H1 (cell line): ENCODE measurements at regions not wholly inside any gene's neighbourhood (a gene's known extent, or its start where the extent isn't known, plus 50 kb on each side); places are given as distances from the start of the nearest gene placed in this dataset.

Experiments used
- CTCF ChIA-PET: fragments of 300-600 bp; sonication (Branson Sonifier 250); formaldehyde crosslinking; loops from one replicate; lab custom pipeline; 2021; ENCODE audit not compliant: partially characterized antibody; lab: Charles Lee
- POLR2A ChIA-PET: fragments of 300-600 bp; sonication (Branson Sonifier 250); formaldehyde crosslinking; loops from one replicate; lab custom pipeline; 2021; ENCODE audit warnings: inconsistent platforms; ENCODE audit not compliant: partially characterized antibody; lab: Charles Lee
- DNase-seq, 2 experiments: peaks; one replicate each; pipeline versions ENCODE4 v3.0.0 to v3.0.0-alpha.2; 2010 to 2022; ENCODE audit warnings: low spot score in 2 of 2, low read depth in 1 of 2, mixed read lengths in 1 of 2
- FAIRE-seq: peaks from 2 replicates; lab custom pipeline; 2011; peaks lifted over from hg19 to GRCh38; lab: Jason Lieb, UNC
- H2AFZ ChIP-seq: 2 replicates; pipeline ENCODE4 v1.8.1; 2012; ENCODE audit warnings: low read length, inconsistent platforms
- H2AK5ac ChIP-seq: 2 replicates; pipeline ENCODE4 v1.6.1; 2013; ENCODE audit warnings: low read depth, low read length
- H2BK120ac ChIP-seq: replicated peaks from 2 replicates; pipeline ENCODE3; 2013; ENCODE audit warnings: low read depth, low read length, inconsistent platforms
- H2BK12ac ChIP-seq: 2 replicates; pipeline ENCODE4 v1.6.1; 2013; ENCODE audit warnings: low read depth, low read length
- H2BK15ac ChIP-seq: 2 replicates; pipeline ENCODE4 v1.6.1; 2013; ENCODE audit warnings: low read length
- H2BK20ac ChIP-seq: 2 replicates; pipeline ENCODE4 v1.6.1; 2013; ENCODE audit warnings: low read length
- H2BK5ac ChIP-seq: 2 replicates; pipeline ENCODE4 v1.6.1; 2013; ENCODE audit warnings: low read depth, low read length
- H3K14ac ChIP-seq: 2 replicates; pipeline ENCODE4 v1.6.1; 2013; ENCODE audit warnings: inconsistent platforms; ENCODE audit not compliant: insufficient read length
- H3K18ac ChIP-seq: 2 replicates; pipeline ENCODE4 v1.6.1; 2013; ENCODE audit warnings: low read length; ENCODE audit errors: extremely low read depth
- H3K23ac ChIP-seq: 2 replicates; pipeline ENCODE4 v1.6.1; 2013; ENCODE audit warnings: inconsistent platforms; ENCODE audit not compliant: insufficient read length
- H3K23me2 ChIP-seq: 2 replicates; pipeline ENCODE4 v1.6.1; 2013; ENCODE audit warnings: low read depth, low read length
- H3K27ac ChIP-seq: 2 replicates; pipeline ENCODE4 v1.6.1; 2011; ENCODE audit warnings: low read depth, low read length, inconsistent platforms
- H3K27me3 ChIP-seq, 4 experiments: replicated peaks in 1 of 4; 1 replicate in 1 of 4; 2 replicates in 3 of 4; pipeline versions ENCODE4 v1.6.1 to v1.8.1; 2011 to 2013; ENCODE audit warnings: low read length in 3 of 4, mild to moderate bottlenecking in 3 of 4, inconsistent platforms in 2 of 4, mixed read lengths in 2 of 4, moderate library complexity in 1 of 4; ENCODE audit not compliant: control insufficient read depth in 3 of 4, insufficient read depth in 3 of 4; ENCODE audit errors: extremely low read depth in 1 of 4
- H3K36me3 ChIP-seq, 4 experiments: 2 replicates each; pipeline versions ENCODE4 v1.6.1 to v1.8.1; 2011 to 2013; ENCODE audit warnings: mild to moderate bottlenecking in 4 of 4, low read length in 3 of 4, moderate library complexity in 2 of 4, control low read depth in 1 of 4, inconsistent platforms in 1 of 4; ENCODE audit not compliant: insufficient read depth in 4 of 4, control insufficient read depth in 2 of 4
- H3K4ac ChIP-seq: replicated peaks from 2 replicates; pipeline ENCODE3; 2013; ENCODE audit warnings: low read length, low read depth, mixed read lengths, inconsistent platforms; ENCODE audit not compliant: insufficient read length
- H3K4me1 ChIP-seq, 4 experiments: replicated peaks in 1 of 4; 1 replicate in 1 of 4; 2 replicates in 3 of 4; pipeline versions ENCODE4 v1.6.1 to v1.8.1; 2011 to 2013; ENCODE audit warnings: low read length in 3 of 4, inconsistent platforms in 2 of 4, mixed read lengths in 1 of 4; ENCODE audit not compliant: insufficient read depth in 4 of 4, control insufficient read depth in 3 of 4
- H3K4me2 ChIP-seq, 2 experiments: 2 replicates each; pipeline versions ENCODE4 v1.6.1 to v1.8.1; 2011 to 2013; ENCODE audit warnings: low read depth in 2 of 2, low read length in 2 of 2, control low read depth in 1 of 2, inconsistent platforms in 1 of 2, mild to moderate bottlenecking in 1 of 2; ENCODE audit not compliant: insufficient read depth in 1 of 2
- H3K4me3 ChIP-seq, 4 experiments: fragments of 200-600, 300-600 bp in 1 of 4; sonication (generic), shearing (Covaris generic), sonication (Bioruptor Twin) in 1 of 4; 2 replicates each; pipeline versions ENCODE4 v1.5.1 to v1.8.1; 2011 to 2016; ENCODE audit warnings: low read length in 4 of 4, low read depth in 3 of 4, control low read depth in 2 of 4, inconsistent platforms in 2 of 4, mild to moderate bottlenecking in 2 of 4, mixed read lengths in 1 of 4, moderate library complexity in 1 of 4; ENCODE audit not compliant: insufficient read depth in 2 of 4; ENCODE audit errors: extremely low read depth in 1 of 4
- H3K56ac ChIP-seq: replicated peaks from 2 replicates; pipeline ENCODE3; 2013; ENCODE audit warnings: low read depth, mild to moderate bottlenecking, mixed read lengths, low read length, inconsistent platforms; ENCODE audit not compliant: insufficient read length
- H3K79me1 ChIP-seq: 2 replicates; pipeline ENCODE4 v1.6.1; 2013; ENCODE audit warnings: low read depth, low read length, control low read depth
- H3K79me2 ChIP-seq, 2 experiments: 2 replicates each; pipeline versions ENCODE4 v1.6.1 to v1.8.1; 2012 to 2013; ENCODE audit warnings: low read length in 2 of 2, mild to moderate bottlenecking in 2 of 2, inconsistent platforms in 1 of 2; ENCODE audit not compliant: insufficient read depth in 2 of 2, control insufficient read depth in 1 of 2
- H3K9ac ChIP-seq, 4 experiments: replicated peaks in 1 of 4; 1 replicate in 1 of 4; 2 replicates in 3 of 4; pipeline versions ENCODE4 v1.6.1 to v1.8.1; 2011 to 2013; ENCODE audit warnings: low read depth in 3 of 4, low read length in 3 of 4, control low read depth in 2 of 4, mild to moderate bottlenecking in 2 of 4, moderate library complexity in 2 of 4, inconsistent platforms in 1 of 4; ENCODE audit errors: extremely low read depth in 1 of 4
- H3K9me3 ChIP-seq, 2 experiments: 2 replicates each; pipeline versions ENCODE4 v1.6.1 to v1.8.1; 2012 to 2013; ENCODE audit warnings: mild to moderate bottlenecking in 2 of 2, moderate library complexity in 2 of 2, control low read depth in 1 of 2, inconsistent platforms in 1 of 2, low read depth in 1 of 2, low read length in 1 of 2, mixed read lengths in 1 of 2; ENCODE audit not compliant: insufficient read depth in 2 of 2
- H4K20me1 ChIP-seq, 2 experiments: replicated peaks in 1 of 2; 2 replicates each; pipeline versions ENCODE3 to v1.8.1; 2011 to 2013; ENCODE audit warnings: inconsistent platforms in 2 of 2, low read length in 2 of 2, mild to moderate bottlenecking in 1 of 2; ENCODE audit not compliant: insufficient read depth in 2 of 2, control insufficient read depth in 1 of 2
- H4K5ac ChIP-seq: 2 replicates; pipeline ENCODE4 v1.6.1; 2013; ENCODE audit warnings: low read length, low read depth, mixed read lengths, inconsistent platforms; ENCODE audit not compliant: insufficient read length
- H4K8ac ChIP-seq: 2 replicates; pipeline ENCODE4 v1.8.0; 2013; ENCODE audit warnings: mild to moderate bottlenecking, moderate library complexity, low read length, inconsistent platforms; ENCODE audit not compliant: insufficient read depth; ENCODE audit errors: extremely low read depth
- H4K91ac ChIP-seq: replicated peaks from 2 replicates; pipeline ENCODE3; 2013; ENCODE audit warnings: low read length, mixed read lengths, inconsistent platforms; ENCODE audit not compliant: insufficient read length
- ATF2 ChIP-seq: IDR thresholded peaks from 2 replicates; pipeline ENCODE4 v1.6.1; 2012; ENCODE audit warnings: low read length, inconsistent platforms
- BRCA1 ChIP-seq: IDR thresholded peaks from 2 replicates; pipeline ENCODE4 v1.6.1; 2012; ENCODE audit warnings: low read depth, low read length, improper control_type of control experiment
- CHD2 ChIP-seq: IDR thresholded peaks from 2 replicates; pipeline ENCODE4 v1.6.1; 2012; ENCODE audit warnings: low read length, improper control_type of control experiment
- HDAC2 ChIP-seq, 2 experiments: fragments of 300-600 bp in 1 of 2; sonication (generic) in 1 of 2; IDR thresholded peaks; 2 replicates each; pipeline ENCODE4 v1.6.1; 2011 to 2012; ENCODE audit warnings: low read depth in 2 of 2, low read length in 2 of 2, mild to moderate bottlenecking in 2 of 2, moderate library complexity in 2 of 2, borderline replicate concordance in 1 of 2, inconsistent platforms in 1 of 2
- KDM4A ChIP-seq: IDR thresholded peaks from one replicate; pipeline ENCODE4 v1.7.1; 2012; ENCODE audit warnings: low read depth, mild to moderate bottlenecking, moderate library complexity, low read length, inconsistent platforms; ENCODE audit not compliant: severe bottlenecking
- MAFK ChIP-seq: IDR thresholded peaks from 2 replicates; pipeline ENCODE4 v1.6.1; 2012; ENCODE audit warnings: low read depth, mild to moderate bottlenecking, improper control_type of control experiment, low read length
- RBBP5 ChIP-seq: IDR thresholded peaks from 2 replicates; pipeline ENCODE4 v1.7.1; 2012; ENCODE audit warnings: low read depth, mild to moderate bottlenecking, inconsistent platforms, low read length, moderate library complexity, borderline replicate concordance
- SP2 ChIP-seq: IDR thresholded peaks from 2 replicates; pipeline ENCODE4 v1.6.1; 2012; ENCODE audit warnings: mild to moderate bottlenecking, low read length, inconsistent platforms
- SUZ12 ChIP-seq: fragments of 200-600 bp; sonication (generic); IDR thresholded peaks from 2 replicates; pipeline ENCODE4 v1.6.1; 2012; ENCODE audit warnings: mild to moderate bottlenecking, inconsistent platforms, low read length, moderate library complexity, mixed read lengths
- YY1 ChIP-seq: IDR thresholded peaks from 2 replicates; pipeline ENCODE4 v1.6.1; 2011; ENCODE audit warnings: low read depth, mild to moderate bottlenecking, low read length
- whole genome bisulfite sequencing, 2 experiments: shearing (Covaris generic) in 1 of 2; methylation state at CpG; one replicate each; pipeline versions ENCODE4 v1.1.6 to v1.1.7; 2013 to 2015; ENCODE audit warnings: low lambda C conversion rate in 2 of 2, mixed read lengths in 2 of 2, inconsistent platforms in 1 of 2, low coverage in 1 of 2, missing lambda C conversion rate in 1 of 2; ENCODE audit not compliant: insufficient replicate concordance in 2 of 2, insufficient coverage in 1 of 2, insufficient read length in 1 of 2; ENCODE audit errors: extremely low coverage in 1 of 2, missing lambda C conversion rate in 1 of 2; 5-methylcytosine and 5-hydroxymethylcytosine counted together

DNA sequence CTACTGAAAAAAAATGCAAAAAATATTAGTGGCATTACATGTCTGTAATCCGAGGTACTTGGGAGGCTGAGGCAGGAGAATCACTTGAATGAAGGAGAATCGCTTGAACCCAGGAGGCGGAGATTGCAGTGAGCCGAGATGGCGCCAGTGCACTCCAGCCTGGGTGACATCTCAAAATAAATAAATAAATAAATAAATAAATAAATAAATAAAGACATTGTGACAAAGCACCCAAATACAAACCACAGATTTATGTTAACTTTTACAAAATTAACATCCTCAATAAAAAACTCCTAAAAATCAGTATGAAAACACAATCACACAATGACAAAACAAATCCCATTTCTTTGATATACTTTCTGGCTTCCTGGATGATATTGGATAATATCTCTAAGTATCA, 808.3 kb downstream of the REEP3 start:
- POLR2A ChIA-PET = no interaction called here
- 100% methylated on average over 5 of the region's 5 CpGs; no CpG with 5 or more reads in 1 of the 2 experiments for WGBS, 2 experiments
- Histone ChIP-seq H3K4me2 (no peak overlapping the region), H4K20me1 (no peaks in the 10 kb centered on the region), H2AK5ac (no peak overlapping the region), H3K23ac (no peak overlapping the region), H3K4me3 (no peak overlapping the region), H3K79me1 (no peaks in the 10 kb centered on the region), H3K56ac (no peak overlapping the region), H4K5ac (no peak overlapping the region), H3K27me3 (no peaks in the 10 kb centered on the region), H2BK120ac (no peak overlapping the region), H3K9ac (no peak overlapping the region), H4K91ac (no peak overlapping the region), H3K27ac (no peak overlapping the region), H3K18ac (no peak overlapping the region), H2BK15ac (no peak overlapping the region), H3K36me3 (no peaks in the 10 kb centered on the region; a peak in 1 of 8 replicates), H3K9me3 (peaks cover 0 to 2% of the 10 kb centered on the region in 2 experiments; a peak in 2 of 4 replicates), H2AFZ (no peak overlapping the region), H4K8ac (no peak overlapping the region), H3K4me1 (no peaks in the 10 kb centered on the region), H3K23me2 (no peaks in the 10 kb centered on the region), H3K79me2 (no peaks in the 10 kb centered on the region), H3K14ac (no peak overlapping the region), H3K4ac (no peak overlapping the region), H2BK5ac (no peak overlapping the region), H2BK12ac (no peak overlapping the region), H2BK20ac (no peak overlapping the region)
- FAIRE-seq = no peak
- DNase-seq = no peak
- CTCF ChIA-PET = interaction anchor here (2.0 kb wide), 1 partner anchor 58 kb away, joined by 6 read pairs; no protein-coding TSS in a partner anchor
- TF ChIP-seq CHD2 (no peak), RBBP5 (no peak), ATF2 (no peak), MAFK (no peak), YY1 (no peak), SP2 (no peak), SUZ12 (no peak), HDAC2 (IDR thresholded peaks at IDR 0.05; ENCODE audit: borderline replicate concordance in 1 of 2, low read depth in 2 of 2, low read length in 2 of 2) (no peak), KDM4A (no peak), BRCA1 (no peak)
